ENCODE measurements at regions not wholly inside any gene's neighbourhood (a gene's known extent, or its start where the extent isn't known, plus 50 kb on each side); places are given as distances from the start of the nearest gene placed in this dataset.

DNA sequence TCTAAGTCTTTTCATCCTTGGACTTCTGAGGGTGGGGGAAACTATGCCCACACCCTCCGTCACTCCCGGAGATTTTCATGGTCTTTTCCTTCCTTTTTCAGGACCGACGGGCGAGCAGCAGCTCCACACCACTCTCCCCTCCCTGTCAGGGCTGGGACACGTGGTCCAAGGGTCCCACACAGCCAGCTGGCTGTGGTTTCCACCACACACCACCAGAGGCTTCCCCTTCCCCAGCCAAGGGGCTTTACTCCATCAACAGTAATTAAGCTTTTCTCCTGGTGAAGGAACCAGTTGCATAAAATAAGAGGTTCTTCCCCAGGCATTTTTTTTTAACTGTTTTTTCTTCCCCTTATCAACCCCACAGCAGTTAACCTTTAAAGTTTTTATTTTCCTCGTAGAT is 453.9 kb downstream of the GPAT3 start:
- 64% methylated on average over 7 of the region's 7 CpGs for WGBS

DNA sequence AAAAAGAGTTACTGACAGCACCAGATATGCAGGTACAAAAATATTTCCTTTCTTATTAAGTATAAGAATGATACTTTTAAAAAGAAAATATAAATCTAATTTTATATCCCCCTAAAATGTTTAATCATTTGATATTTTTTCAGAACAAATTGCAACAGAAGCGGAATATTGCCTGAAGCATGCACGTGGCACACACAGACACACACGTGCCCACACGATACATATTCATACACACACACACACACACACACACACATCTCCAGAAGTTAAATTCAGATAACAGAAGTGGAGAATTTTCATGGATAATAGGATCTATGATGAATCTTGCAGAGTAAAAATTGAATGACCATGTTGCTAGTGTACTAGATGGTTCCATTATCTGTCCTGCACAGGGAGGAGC is 445.2 kb downstream of the GPAT3 start:
- H3K36me3 ChIP-seq = no peaks in the 10 kb centered on the region
- no peaks in the 10 kb centered on the region for H3K27me3 ChIP-seq
- no peak for DNase-seq (ENCODE audit: extremely low spot score)
- WGBS = 94% methylated on average over 4 of the region's 4 CpGs
- TF ChIP-seq, protein P1, sequence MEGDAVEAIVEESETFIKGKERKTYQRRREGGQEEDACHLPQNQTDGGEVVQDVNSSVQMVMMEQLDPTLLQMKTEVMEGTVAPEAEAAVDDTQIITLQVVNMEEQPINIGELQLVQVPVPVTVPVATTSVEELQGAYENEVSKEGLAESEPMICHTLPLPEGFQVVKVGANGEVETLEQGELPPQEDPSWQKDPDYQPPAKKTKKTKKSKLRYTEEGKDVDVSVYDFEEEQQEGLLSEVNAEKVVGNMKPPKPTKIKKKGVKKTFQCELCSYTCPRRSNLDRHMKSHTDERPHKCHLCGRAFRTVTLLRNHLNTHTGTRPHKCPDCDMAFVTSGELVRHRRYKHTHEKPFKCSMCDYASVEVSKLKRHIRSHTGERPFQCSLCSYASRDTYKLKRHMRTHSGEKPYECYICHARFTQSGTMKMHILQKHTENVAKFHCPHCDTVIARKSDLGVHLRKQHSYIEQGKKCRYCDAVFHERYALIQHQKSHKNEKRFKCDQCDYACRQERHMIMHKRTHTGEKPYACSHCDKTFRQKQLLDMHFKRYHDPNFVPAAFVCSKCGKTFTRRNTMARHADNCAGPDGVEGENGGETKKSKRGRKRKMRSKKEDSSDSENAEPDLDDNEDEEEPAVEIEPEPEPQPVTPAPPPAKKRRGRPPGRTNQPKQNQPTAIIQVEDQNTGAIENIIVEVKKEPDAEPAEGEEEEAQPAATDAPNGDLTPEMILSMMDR (IDR thresholded peaks at IDR 0.05) = no peak
- TF ChIP-seq POLR2AphosphoS5 (IDR thresholded peaks at IDR 0.05) (no peak), EP300 (IDR thresholded peaks at IDR 0.05) (no peak), POLR2A (IDR thresholded peaks at IDR 0.05; ENCODE audit: low read depth) (no peak)
- no peaks in the 10 kb centered on the region for H3K4me1 ChIP-seq
- H3K9me3 ChIP-seq = no peaks in the 10 kb centered on the region
- H3K27ac ChIP-seq (replicated peaks in 1 of 4) = no peak overlapping the region
- intact Hi-C loops (cut with DNase I) = no loop called here
- no peak overlapping the region for H3K4me3 ChIP-seq

More for the DNA sequence above, 453.9 kb downstream of the GPAT3 start:
- no peak for TF ChIP-seq POLR2AphosphoS5 (IDR thresholded peaks at IDR 0.05)
- no peak for TF ChIP-seq EP300 (IDR thresholded peaks at IDR 0.05)
- no peak for TF ChIP-seq POLR2A (IDR thresholded peaks at IDR 0.05; ENCODE audit: low read depth)
- TF ChIP-seq, protein P1 (IDR thresholded peaks at IDR 0.05) = no peak
- no peak for DNase-seq (ENCODE audit: extremely low spot score)
- no peaks in the 10 kb centered on the region for H3K36me3 ChIP-seq
- no peak overlapping the region for H3K4me3 ChIP-seq
- no peak overlapping the region for H3K27ac ChIP-seq (replicated peaks in 1 of 4)
- H3K4me1 ChIP-seq = no peaks in the 10 kb centered on the region
- no peaks in the 10 kb centered on the region for H3K27me3 ChIP-seq
- intact Hi-C loops (cut with DNase I) = no loop called here
- H3K9me3 ChIP-seq = peaks cover 0 to 7% (median 3%) of the 10 kb centered on the region in 4 donors

DNA sequence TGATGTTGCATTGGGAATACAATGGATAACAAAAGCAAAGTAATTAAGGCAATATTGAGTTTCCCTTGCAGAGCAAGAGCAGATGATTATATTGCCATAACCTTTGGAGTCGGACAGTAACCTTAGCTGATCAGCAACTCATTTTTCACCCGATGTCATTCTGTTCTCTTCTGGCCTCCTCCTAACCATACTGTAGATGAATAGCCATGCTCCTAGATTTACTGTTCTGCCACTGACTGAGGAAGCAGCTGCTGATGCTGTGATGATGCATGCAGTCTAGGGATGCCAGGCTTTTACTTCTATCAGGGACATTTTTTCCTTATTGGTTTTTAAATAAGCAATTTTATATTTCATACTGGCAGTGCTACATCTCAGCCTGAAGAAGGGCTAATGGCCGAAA is 443.9 kb downstream of the GPAT3 start:
- no peaks in the 10 kb centered on the region for H3K27me3 ChIP-seq
- intact Hi-C loops (cut with DNase I) = no loop called here
- no peak overlapping the region for H3K4me3 ChIP-seq
- no peak overlapping the region for H3K27ac ChIP-seq (replicated peaks in 1 of 4)
- DNase-seq (ENCODE audit: extremely low spot score) = no peak
- H3K4me1 ChIP-seq = no peaks in the 10 kb centered on the region
- 94% methylated on average over 3 of the region's 3 CpGs for WGBS
- TF ChIP-seq POLR2AphosphoS5 (IDR thresholded peaks at IDR 0.05) = no peak
- TF ChIP-seq EP300 (IDR thresholded peaks at IDR 0.05) = no peak
- TF ChIP-seq POLR2A (IDR thresholded peaks at IDR 0.05; ENCODE audit: low read depth) = no peak
- TF ChIP-seq, protein P1 (IDR thresholded peaks at IDR 0.05) = no peak
- H3K36me3 ChIP-seq = no peaks in the 10 kb centered on the region
- no peaks in the 10 kb centered on the region for H3K9me3 ChIP-seq

DNA sequence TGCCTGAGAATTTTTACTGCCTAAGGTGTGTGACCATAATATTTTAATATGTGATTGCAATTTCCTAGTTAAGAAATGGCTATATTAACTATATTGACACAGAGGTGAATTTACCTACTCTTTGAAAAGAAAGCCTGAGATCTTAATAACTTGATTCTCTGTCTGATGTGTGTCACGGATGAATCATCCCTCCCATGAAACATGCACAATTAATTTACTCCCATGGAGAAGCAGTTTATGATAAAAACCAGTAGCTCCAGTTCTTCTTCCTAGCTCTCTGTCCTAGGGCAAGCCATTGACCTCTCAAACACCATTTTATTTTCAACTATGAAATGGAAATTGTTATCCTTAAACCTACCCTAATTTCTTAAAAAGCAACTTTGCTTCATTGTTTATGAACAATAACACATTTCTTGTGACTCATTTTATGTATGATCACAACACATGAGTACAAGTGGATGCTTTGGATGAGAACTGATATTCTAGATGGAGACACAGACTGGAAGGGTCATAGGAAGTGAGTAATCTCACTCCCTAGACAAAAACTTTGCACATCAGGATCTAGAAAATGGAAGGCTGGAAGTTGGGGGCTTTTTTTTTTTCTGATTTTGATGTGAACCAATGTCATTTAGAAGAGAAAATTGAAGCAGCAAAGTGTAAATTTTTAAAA is 438.3 kb downstream of the GPAT3 start:
- intact Hi-C loops (cut with DNase I) = no loop called here

DNA sequence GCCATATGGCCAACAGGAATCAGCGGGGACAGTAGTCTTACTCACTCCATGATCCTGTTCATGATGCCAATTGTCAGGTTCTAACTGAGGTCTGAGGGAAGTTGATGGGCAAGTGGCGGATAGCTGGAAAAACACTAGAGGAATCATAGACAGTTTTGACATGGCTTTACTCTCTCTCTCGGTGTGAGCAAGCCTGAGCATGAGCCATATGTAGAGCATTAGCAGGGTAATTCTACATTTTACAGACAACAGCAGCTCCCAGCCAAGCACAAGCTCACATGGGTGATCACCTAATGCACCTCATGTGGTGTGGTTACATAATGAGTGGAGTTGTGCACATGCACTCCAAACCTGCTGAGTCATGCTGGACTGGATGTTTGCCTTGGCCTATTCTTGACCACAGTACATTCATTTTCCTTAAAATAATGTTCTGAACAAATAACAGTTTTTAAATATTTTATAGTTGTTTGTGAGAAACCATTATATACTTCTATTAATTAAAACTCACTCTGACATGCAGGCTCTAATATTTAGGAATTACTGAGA is 429.2 kb downstream of the GPAT3 start:
- no peaks in the 10 kb centered on the region for H3K36me3 ChIP-seq

More for the DNA sequence above, 438.3 kb downstream of the GPAT3 start:
- 91% methylated on average over 1 of the region's 1 CpG for WGBS
- Histone ChIP-seq H3K36me3 (no peaks in the 10 kb centered on the region), H3K4me1 (no peaks in the 10 kb centered on the region), H3K4me3 (no peak overlapping the region), H3K27ac (replicated peaks in 1 of 4) (no peak overlapping the region), H3K27me3 (no peaks in the 10 kb centered on the region), H3K9me3 (no peaks in the 10 kb centered on the region)
- no peak for TF ChIP-seq POLR2AphosphoS5 (IDR thresholded peaks at IDR 0.05)
- no peak for DNase-seq (ENCODE audit: extremely low spot score)

More for the DNA sequence above, 429.2 kb downstream of the GPAT3 start:
- Histone ChIP-seq H3K4me1 (peaks cover 0 to 10% (median 4%) of the 10 kb centered on the region in 4 donors), H3K4me3 (no peak overlapping the region), H3K27ac (replicated peaks in 1 of 4) (no peak overlapping the region), H3K27me3 (no peaks in the 10 kb centered on the region), H3K9me3 (no peaks in the 10 kb centered on the region)
- no peak for DNase-seq (ENCODE audit: extremely low spot score)
- WGBS = 88% methylated on average over 1 of the region's 3 CpGs
- no peak for TF ChIP-seq POLR2AphosphoS5 (IDR thresholded peaks at IDR 0.05)
- no peak for TF ChIP-seq POLR2A (IDR thresholded peaks at IDR 0.05; ENCODE audit: low read depth)
- no peak for TF ChIP-seq EP300 (IDR thresholded peaks at IDR 0.05)
- TF ChIP-seq, protein P1 (IDR thresholded peaks at IDR 0.05) = no peak
- intact Hi-C loops (cut with DNase I) = no loop called here
